ENCODE measurements at regions not wholly inside any gene's neighbourhood (a gene's known extent, or its start where the extent isn't known, plus 50 kb on each side); places are given as distances from the start of the nearest gene placed in this dataset.

DNA sequence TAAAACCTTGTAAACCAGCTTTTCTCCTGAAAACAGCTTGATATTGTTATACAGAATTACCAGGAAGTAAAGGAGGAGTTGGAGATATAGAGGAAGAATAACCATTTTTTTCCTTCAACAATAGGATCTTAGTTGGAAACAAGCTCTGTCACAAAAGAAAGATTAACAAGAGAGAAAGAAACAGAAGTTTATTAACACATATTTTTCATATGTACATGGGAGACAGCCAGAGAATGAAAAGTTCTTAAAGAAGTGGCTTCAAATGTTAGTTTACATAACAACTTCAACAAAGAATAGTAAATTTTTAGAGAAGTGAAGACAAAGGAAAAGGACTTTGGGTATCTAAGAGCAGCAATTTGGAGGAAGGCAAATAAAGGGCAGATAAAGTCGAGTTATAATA, 94.9 kb upstream of the ANKRD50 start:
- TF ChIP-seq POLR2A (IDR thresholded peaks at IDR 0.05; ENCODE audit: low read depth, low read length), result no peak
- TF ChIP-seq, protein P1, sequence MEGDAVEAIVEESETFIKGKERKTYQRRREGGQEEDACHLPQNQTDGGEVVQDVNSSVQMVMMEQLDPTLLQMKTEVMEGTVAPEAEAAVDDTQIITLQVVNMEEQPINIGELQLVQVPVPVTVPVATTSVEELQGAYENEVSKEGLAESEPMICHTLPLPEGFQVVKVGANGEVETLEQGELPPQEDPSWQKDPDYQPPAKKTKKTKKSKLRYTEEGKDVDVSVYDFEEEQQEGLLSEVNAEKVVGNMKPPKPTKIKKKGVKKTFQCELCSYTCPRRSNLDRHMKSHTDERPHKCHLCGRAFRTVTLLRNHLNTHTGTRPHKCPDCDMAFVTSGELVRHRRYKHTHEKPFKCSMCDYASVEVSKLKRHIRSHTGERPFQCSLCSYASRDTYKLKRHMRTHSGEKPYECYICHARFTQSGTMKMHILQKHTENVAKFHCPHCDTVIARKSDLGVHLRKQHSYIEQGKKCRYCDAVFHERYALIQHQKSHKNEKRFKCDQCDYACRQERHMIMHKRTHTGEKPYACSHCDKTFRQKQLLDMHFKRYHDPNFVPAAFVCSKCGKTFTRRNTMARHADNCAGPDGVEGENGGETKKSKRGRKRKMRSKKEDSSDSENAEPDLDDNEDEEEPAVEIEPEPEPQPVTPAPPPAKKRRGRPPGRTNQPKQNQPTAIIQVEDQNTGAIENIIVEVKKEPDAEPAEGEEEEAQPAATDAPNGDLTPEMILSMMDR (IDR thresholded peaks at IDR 0.05; ENCODE audit: extremely low read depth in 1 of 2, insufficient read depth in 1 of 2, low read depth in 1 of 2, low read length in 2 of 2), result no peak
- no peak for TF ChIP-seq POLR2AphosphoS5 (IDR thresholded peaks at IDR 0.05; ENCODE audit: insufficient read depth, low read depth, low read length)
- no peak for TF ChIP-seq EZH2 (IDR thresholded peaks at IDR 0.05; ENCODE audit: borderline replicate concordance, low read depth, low read length, severe bottlenecking)
- TF ChIP-seq, protein P2, sequence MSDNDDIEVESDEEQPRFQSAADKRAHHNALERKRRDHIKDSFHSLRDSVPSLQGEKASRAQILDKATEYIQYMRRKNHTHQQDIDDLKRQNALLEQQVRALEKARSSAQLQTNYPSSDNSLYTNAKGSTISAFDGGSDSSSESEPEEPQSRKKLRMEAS (IDR thresholded peaks at IDR 0.05; ENCODE audit: insufficient read depth, insufficient read length), result no peak
- TF ChIP-seq MYC (IDR thresholded peaks at IDR 0.05; ENCODE audit: low read depth, low read length), result no peak
- TF ChIP-seq JUN (IDR thresholded peaks at IDR 0.05; ENCODE audit: borderline replicate concordance, insufficient read depth, insufficient read length, low read depth), result no peak
- TF ChIP-seq GATA2 (IDR thresholded peaks at IDR 0.05; ENCODE audit: insufficient read depth, insufficient read length, low read depth, low read length), result no peak
